GM21526 (cell line): ENCODE measurements at regions not wholly inside any gene's neighbourhood (a gene's known extent, or its start where the extent isn't known, plus 50 kb on each side); places are given as distances from the start of the nearest gene placed in this dataset.

Source experiments
- ATAC-seq: cut with Tn5 transposase; IDR thresholded peaks from one replicate; pipeline ENCODE4 v1.9.1; 2021; ENCODE audit warnings: moderate library complexity; ENCODE audit not compliant: unreplicated experiment, low FRiP score

DNA sequence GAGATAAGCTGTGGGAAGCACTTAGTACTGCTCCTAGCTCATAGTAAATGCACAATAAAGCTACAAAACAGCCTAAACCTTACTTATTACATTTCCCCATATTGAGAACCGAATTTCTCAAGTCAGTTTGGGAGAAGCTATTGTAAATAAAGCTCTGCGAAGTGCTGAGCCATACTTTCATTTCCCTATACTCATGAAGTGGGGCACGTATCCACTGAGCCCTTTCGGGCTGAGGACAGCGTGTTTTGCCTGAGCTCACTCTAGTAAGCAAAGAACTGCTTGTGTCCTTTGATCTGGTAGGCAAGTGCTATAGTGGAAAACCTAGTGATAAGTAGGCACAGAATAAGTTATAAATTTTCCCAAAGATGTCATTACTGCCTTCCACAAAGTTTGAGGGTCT lies 165.0 kb downstream of the RSL24D1 start:
- ATAC-seq, result no peak

DNA sequence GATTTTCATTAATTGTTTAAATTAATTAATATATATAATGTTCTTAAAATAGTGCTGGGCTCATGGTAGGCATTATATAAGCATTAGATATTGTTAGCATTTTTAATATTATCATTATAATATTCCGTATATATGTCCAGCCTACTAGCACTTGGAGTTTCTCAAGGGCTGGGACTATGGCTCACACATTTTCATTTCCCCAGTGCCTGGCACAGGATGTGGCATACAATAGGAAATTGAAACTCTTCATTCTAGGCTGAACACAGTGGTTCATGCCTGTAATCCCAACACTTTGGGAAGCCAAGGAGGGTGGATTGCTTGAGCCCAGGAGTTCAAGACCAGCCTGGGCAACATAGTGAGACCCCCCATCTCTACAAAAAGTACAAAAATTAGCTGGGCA lies 170.4 kb downstream of the RSL24D1 start:
- ATAC-seq, result no peak

DNA sequence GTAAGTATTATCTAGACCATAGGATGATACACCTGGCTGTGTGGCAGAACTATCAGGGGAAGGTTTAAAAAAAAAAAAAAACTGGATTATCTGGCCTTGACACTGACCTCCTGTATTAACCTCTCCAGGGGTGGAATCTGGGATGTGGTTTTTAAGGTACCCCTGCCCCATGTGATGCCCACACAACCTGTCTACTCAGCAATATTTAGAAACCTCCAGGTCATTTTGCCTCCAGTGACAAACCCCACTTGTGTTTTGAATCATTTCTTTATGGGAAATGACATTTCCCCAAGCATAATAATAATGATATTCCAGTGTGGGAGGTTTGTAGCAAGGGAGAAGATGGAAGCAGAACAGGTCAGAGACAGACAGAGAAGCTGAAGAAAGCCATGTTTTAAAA lies 179.1 kb downstream of the RSL24D1 start:
- ATAC-seq, result no peak

- ATAC-seq, result no peak
These were observed 180.5 kb downstream of the RSL24D1 start for GRCh38 chr15:55016225-55016624.

- no peak for ATAC-seq
These were observed 181.7 kb downstream of the RSL24D1 start for GRCh38 chr15:55015093-55015445.

DNA sequence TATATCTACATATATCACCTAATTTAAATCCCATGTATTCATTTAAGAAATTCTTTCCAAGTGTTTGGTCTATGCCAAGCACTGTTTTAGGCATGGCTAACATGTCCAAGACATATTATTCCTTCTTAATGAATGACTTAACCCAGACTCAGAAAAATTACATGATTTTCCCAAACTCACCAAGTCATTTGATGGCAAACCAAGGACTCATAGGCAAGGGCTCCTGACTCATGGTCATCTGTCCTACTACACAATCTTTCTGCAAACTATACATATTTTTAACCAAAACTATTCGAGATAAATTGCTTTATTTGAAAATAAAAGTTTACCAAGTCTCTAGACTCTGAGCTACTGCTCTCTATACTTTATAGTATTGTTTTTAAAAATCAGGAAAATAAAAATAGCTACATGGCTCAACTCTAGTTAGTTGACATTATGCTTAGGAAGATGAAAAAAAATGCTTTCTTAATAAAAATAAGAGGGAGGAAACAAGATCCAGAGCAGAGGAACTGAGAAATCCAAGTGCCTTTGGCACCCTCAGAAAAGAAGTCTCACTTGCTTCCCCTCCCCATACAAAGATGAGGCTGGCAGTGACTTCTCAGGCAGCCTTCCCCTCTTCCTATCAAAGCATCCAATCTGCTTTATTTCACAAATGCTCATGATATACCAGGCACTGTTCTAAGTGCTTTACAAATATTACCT lies 182.2 kb downstream of the RSL24D1 start:
- ATAC-seq, result no peak

DNA sequence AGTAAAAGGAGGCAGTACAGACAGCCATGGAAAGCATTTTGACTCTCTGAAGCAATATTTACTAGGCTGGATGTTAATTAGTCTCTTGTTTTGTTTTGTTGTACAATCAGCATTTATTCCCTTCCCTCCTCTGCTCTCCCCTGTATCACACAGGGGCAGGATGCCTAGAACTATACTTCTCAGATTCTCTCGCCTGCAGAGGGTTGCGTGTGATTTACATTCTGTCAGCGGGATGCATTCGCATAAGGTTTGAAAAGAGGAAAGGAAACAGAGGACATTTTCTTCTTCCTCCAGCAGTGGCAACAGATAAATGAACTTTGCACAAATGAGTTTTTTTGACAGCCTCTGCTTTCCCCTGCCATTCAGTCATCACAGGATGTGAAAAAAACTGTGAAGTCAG lies 188.3 kb downstream of the RSL24D1 start:
- no peak for ATAC-seq

DNA sequence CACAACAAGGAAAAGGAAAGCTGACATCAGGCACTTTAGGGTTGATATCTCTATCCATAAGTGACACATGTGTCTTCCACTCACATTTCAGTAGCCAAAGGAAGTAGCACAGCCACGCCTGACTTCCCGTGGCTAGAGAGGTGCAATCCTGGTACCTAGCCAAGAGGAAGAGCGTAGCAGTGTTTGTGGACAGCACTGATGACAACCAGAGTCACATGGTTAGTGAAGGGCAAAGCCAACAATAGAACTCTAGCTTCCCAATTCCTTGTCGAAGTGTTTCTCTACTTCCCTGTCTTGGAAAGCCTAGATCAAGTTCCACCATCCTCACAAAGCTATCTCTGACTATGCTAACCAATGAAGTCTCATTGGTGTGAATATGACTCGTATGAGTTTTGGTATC lies 189.2 kb downstream of the RSL24D1 start:
- ATAC-seq, result no peak

GRCh38 chr15:55005679-55006078 lies 191.1 kb downstream of the RSL24D1 start:
- ATAC-seq, result no peak

GRCh38 chr15:55003965-55004873 lies 192.5 kb downstream of the RSL24D1 start:
- no peak for ATAC-seq

DNA sequence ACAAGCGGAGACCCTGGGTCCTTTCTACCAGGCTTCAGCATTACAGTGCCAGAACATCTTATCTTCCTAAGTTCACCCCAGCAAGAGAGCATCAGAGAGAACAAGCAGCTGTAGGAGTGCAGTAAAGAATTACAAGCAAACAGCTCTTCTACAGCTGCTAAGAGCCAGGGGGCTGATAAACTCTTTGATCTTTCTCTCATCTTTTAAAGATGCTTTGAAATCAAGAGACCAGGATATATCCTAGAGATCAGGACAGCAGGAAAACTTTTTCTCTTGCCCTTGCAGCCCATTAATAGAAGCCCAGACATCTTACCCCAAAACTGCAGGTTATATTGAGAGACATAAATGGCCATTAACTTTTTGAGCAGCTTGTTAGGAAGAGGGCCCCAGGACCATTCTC lies 198.1 kb downstream of the RSL24D1 start:
- ATAC-seq, result no peak

DNA sequence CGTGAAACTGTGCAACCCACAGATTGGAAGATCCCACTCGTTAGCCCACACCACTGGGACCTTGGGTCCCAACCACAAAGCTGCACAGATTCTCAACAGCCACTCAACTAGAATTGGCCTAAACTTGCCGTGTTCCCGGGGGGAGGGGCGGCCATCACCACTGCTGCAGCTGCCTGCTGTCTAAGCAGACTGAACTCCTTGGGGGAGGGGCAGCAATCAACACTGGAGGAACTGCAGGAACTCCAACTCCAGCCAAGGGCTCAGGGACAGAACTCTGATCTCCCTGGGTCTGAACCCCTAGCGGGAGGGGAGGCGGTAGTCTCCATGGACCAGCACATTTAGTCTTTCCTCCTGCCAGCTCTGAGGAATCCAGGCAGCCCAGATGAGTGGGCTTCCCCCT lies 205.9 kb downstream of the RSL24D1 start:
- no peak for ATAC-seq

GRCh38 chr15:54987881-54988280 lies 208.9 kb downstream of the RSL24D1 start:
- no peak for ATAC-seq

DNA sequence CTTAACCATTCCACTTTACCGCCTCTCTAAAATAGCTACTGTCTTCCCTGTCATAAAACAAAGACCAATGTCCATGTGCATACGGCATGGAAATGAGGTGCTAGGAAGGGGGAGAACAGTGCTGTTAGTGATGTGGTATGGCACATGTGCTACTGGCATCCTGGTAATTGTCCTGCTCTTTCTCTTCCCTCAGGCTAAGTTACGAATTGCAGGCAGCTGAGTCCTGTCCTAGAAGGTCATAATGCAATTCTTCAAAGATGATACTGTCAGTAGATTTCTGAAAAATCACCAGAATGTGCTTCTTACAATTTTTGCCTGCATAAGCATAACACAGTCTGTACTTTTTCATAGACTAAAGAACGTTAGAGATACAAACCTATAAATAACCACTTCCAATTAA lies 216.8 kb downstream of the RSL24D1 start:
- no peak for ATAC-seq

DNA sequence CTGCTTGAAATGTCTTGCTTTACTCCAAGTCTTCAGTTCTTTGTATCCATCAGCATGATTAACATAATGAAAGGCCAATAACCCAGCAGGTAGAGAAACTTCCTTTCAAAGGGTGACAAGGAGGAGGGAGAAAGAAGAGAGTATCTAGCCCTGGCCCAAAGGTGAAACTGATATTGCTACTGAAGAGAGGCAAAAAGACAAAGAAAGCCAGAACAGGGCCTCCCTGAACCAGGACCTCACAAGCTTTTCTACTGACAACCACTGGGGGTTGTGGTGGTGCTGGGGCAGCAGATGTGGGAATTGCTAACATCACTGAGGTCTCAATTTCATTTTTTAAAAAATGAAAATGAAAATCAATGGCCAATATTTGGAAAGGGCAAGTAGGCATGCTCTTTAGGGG lies 234.1 kb downstream of the RSL24D1 start:
- ATAC-seq, result no peak

GRCh38 chr15:54960266-54960665 lies 236.5 kb downstream of the RSL24D1 start:
- ATAC-seq, result no peak

DNA sequence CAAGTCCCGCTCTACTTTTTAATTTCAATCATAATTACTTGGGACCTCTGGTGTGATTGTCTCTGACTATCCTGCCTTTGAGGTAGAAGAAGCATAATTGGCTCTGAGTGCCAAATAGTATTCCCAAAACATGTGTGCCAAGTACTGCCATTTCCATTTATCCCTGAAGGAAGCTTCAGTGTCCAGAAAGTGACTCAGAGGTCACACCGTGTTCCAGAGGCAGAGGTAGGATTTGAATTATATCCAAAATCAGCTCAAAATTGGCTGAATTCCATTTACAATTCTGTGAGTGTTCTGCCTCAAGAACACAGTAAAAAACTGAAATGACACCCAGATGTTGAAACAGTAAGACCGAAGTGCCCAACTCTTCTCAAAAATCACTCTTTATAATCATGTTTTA lies 255.3 kb downstream of the RSL24D1 start:
- ATAC-seq, result no peak

DNA sequence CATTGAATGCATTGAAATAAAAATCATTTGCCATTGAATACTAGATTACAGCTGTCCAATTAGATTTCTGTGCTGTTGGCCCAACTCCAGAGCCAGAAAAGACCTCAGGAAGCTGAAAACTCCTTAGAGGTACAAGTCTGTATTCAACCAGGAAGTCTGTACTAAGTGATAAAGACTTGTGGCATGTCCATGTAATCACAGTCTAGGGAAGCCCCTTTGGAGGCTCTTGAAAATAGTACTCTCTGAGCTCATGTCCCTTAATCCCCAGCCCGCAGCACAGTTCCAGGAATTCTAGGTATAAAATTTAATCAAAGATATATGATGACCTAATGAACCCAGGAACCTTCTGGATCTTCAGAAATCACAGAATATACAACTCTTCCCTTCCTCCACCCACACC lies 279.4 kb downstream of the RSL24D1 start:
- no peak for ATAC-seq

DNA sequence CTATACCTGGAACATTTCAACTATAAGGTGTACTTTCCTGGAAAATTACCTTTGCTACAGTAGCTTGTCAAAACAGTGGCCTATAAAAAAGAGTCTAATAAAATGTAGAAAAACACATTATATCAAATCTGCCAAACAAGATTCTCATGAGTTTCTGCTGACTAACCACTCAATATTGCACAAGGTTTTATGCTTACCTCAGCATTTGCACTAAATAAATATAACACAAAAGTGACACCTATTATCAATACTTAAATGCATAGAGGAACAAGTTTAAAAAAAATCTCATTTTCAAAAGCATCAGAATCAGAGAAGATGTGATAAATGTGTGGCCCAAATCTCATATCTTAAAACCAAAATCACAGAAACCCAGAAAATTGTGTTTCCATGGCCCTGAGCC lies 281.4 kb downstream of the RSL24D1 start:
- ATAC-seq, result no peak

DNA sequence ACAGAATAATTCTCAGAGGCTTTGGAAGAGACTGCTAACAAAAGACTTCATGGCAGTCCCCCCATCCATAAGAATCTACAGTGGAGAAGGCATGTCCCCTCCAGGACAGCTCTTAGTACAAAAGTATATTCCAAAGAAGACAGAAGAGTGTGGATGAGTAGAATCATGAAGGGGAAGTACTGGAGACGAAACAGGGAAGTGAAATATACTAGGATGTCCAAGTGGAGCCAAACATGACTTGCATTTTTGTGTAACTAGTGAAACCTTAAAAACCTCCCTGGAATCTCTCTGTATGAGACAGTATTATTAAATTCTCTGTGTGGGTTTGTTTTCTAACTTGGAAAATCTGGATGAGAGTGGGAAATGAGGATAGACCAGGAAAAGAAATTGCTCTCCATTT lies 312.4 kb downstream of the RSL24D1 start:
- ATAC-seq, result no peak

GRCh38 chr15:54859982-54860381 lies 336.8 kb downstream of the RSL24D1 start:
- ATAC-seq, result no peak

DNA sequence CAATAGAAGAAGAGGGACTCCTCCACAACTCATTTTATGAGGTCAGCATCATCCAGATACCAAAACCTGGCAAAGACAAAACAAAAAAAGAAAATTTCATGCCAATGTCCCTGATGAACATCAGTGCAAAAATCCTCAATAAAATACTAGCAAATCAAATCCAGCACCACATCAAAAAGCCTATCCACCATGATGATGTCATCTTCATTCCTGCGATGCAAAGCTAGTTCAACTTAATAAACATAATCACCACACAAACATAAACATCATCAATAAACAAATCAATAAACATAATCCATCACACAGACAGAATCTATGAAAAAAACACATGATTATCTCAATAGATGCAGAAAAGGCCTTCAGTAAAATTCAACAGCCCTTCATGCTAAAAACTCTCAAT lies 342.1 kb downstream of the RSL24D1 start:
- ATAC-seq, result no peak
